DMS 273 (cell line): ENCODE measurements at regions not wholly inside any gene's neighbourhood (a gene's known extent, or its start where the extent isn't known, plus 50 kb on each side); places are given as distances from the start of the nearest gene placed in this dataset.
A peak's percentile ranks its signal among the peaks of the same experiment; 100 is the strongest.

Experiments used
- DNase-seq: peaks from one replicate; lab custom pipeline; 2025; ENCODE audit not compliant: unreplicated experiment; lab: John Stamatoyannopoulos, UW

- no peak for DNase-seq
These were observed 327.6 kb downstream of the FGF9 start for GRCh38 chr13:21998279-21998990.

GRCh38 chr13:21999666-22000065 lies 328.8 kb downstream of the FGF9 start:
- no peak for DNase-seq

GRCh38 chr13:22000191-22000590 lies 329.3 kb downstream of the FGF9 start:
- DNase-seq: no peak

- DNase-seq: no peak
These were observed 330.5 kb downstream of the FGF9 start for GRCh38 chr13:22001336-22001735.

GRCh38 chr13:22002893-22003292 lies 332.0 kb downstream of the FGF9 start:
- no peak for DNase-seq

- no peak for DNase-seq
These were observed 338.6 kb downstream of the FGF9 start for GRCh38 chr13:22009500-22009899.

GRCh38 chr13:22009937-22010336 lies 339.1 kb downstream of the FGF9 start:
- DNase-seq: no peak

GRCh38 chr13:22012686-22013085 lies 341.8 kb downstream of the FGF9 start:
- no peak for DNase-seq

- no peak for DNase-seq
These were observed 343.6 kb downstream of the FGF9 start for GRCh38 chr13:22014469-22014868.

- no peak for DNase-seq
These were observed 346.4 kb downstream of the FGF9 start for GRCh38 chr13:22017226-22017625.

- peak; percentile 2 for DNase-seq
These were observed 347.4 kb downstream of the FGF9 start for GRCh38 chr13:22018076-22018835.

GRCh38 chr13:22018836-22019210 lies 347.9 kb downstream of the FGF9 start:
- no peak for DNase-seq

- DNase-seq: no peak
These were observed 353.6 kb downstream of the FGF9 start for GRCh38 chr13:22024381-22024994.

- DNase-seq: no peak
These were observed 356.7 kb downstream of the FGF9 start for GRCh38 chr13:22027566-22027965.

GRCh38 chr13:22028831-22029230 lies 358.0 kb downstream of the FGF9 start:
- no peak for DNase-seq

GRCh38 chr13:22030321-22030720 lies 359.4 kb downstream of the FGF9 start:
- DNase-seq: no peak

- no peak for DNase-seq
These were observed 360.9 kb downstream of the FGF9 start for GRCh38 chr13:22031702-22032286.

- DNase-seq: no peak
These were observed 362.0 kb downstream of the FGF9 start for GRCh38 chr13:22032905-22033304.

GRCh38 chr13:22039961-22040360 lies 369.1 kb downstream of the FGF9 start:
- no peak for DNase-seq

GRCh38 chr13:22040810-22041364 lies 370.0 kb downstream of the FGF9 start:
- DNase-seq: no peak

- no peak for DNase-seq
These were observed 370.9 kb downstream of the FGF9 start for GRCh38 chr13:22041741-22042140.
